ENCODE measurements at regions not wholly inside any gene's neighbourhood (a gene's known extent, or its start where the extent isn't known, plus 50 kb on each side); places are given as distances from the start of the nearest gene placed in this dataset.

GRCh38 chr4:159435561-159436023, 332.7 kb downstream of the RAPGEF2 start:
- TF ChIP-seq CTCF (IDR thresholded peaks at IDR 0.05) = no peak
- TF ChIP-seq POLR2AphosphoS2 (conservative IDR thresholded peaks at IDR 0.05; ENCODE audit: low read length) = no peak
- TF ChIP-seq MAX (IDR thresholded peaks at IDR 0.05) = no peak
- TF ChIP-seq POLR2A (IDR thresholded peaks at IDR 0.05; ENCODE audit: low read length) = no peak
